ENCODE measurements at regions not wholly inside any gene's neighbourhood (a gene's known extent, or its start where the extent isn't known, plus 50 kb on each side); places are given as distances from the start of the nearest gene placed in this dataset.

DNA sequence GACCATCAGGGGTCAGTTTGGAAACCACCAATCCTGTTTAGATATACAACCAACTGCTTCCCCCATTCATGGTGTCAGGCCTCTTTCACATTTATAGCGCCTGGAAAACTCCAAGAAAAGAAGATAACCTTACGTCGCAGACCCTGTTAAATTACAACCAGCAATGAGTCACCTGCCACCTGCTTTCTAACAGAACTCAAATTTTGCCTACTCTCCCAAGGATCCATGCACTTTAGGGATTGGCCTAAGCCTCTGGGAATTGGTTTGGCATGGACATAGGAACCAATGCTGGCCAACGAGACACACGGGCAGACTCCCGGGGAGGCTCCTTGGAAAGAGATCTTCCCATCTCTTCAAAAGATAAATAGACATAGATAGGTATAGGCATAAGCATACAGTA, 87.0 kb downstream of the FEM1C start:
- no peaks in the 10 kb centered on the region for H3K27me3 ChIP-seq
- WGBS: 76% methylated on average over 6 of the region's 6 CpGs
- no peaks in the 10 kb centered on the region for H3K9me3 ChIP-seq
- no peak for TF ChIP-seq POLR2A (IDR thresholded peaks at IDR 0.05)
- no peak for TF ChIP-seq EP300 (IDR thresholded peaks at IDR 0.05)
- TF ChIP-seq, protein P1, sequence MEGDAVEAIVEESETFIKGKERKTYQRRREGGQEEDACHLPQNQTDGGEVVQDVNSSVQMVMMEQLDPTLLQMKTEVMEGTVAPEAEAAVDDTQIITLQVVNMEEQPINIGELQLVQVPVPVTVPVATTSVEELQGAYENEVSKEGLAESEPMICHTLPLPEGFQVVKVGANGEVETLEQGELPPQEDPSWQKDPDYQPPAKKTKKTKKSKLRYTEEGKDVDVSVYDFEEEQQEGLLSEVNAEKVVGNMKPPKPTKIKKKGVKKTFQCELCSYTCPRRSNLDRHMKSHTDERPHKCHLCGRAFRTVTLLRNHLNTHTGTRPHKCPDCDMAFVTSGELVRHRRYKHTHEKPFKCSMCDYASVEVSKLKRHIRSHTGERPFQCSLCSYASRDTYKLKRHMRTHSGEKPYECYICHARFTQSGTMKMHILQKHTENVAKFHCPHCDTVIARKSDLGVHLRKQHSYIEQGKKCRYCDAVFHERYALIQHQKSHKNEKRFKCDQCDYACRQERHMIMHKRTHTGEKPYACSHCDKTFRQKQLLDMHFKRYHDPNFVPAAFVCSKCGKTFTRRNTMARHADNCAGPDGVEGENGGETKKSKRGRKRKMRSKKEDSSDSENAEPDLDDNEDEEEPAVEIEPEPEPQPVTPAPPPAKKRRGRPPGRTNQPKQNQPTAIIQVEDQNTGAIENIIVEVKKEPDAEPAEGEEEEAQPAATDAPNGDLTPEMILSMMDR (IDR thresholded peaks at IDR 0.05): no peak
- no peak for TF ChIP-seq POLR2AphosphoS5 (IDR thresholded peaks at IDR 0.05)
- no peak overlapping the region for H3K27ac ChIP-seq
- H3K4me1 ChIP-seq: peaks cover 39% of the 10 kb centered on the region
- no peak for DNase-seq (ENCODE audit: low spot score in 2 of 2)
- H3K4me3 ChIP-seq: no peak overlapping the region
- no peaks in the 10 kb centered on the region for H3K36me3 ChIP-seq

DNA sequence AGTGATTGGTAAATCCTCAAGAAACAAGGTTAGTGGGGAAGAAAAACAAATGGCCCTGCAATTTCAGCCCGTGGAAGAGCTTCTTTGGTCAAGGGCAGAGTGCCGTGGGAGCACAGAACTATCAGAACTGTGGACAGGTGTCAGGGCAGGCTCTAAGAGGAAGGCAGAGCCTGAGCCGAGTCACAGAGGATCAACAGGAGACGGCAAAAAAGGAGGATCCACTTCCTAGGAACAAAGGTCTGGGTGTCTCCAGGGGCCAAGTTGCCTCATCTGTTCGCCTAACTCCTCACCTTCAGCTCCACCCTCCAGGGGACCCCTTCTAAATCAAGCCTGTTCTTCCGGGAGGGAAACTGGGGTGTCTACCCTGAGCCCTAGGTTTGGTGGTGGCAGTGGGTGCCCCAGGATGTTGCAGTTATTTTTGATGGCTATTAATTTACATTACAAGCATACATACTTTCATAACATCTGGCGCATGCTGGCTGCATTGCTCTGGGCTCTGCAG, 88.0 kb downstream of the FEM1C start:
- H3K27ac ChIP-seq: no peak overlapping the region
- no peaks in the 10 kb centered on the region for H3K36me3 ChIP-seq
- 78% methylated on average over 7 of the region's 7 CpGs for WGBS
- no peaks in the 10 kb centered on the region for H3K9me3 ChIP-seq
- no peaks in the 10 kb centered on the region for H3K27me3 ChIP-seq
- DNase-seq (ENCODE audit: low spot score in 2 of 2): no peak
- TF ChIP-seq POLR2AphosphoS5 (IDR thresholded peaks at IDR 0.05): no peak
- TF ChIP-seq, protein P1 (IDR thresholded peaks at IDR 0.05): no peak
- no peak for TF ChIP-seq EP300 (IDR thresholded peaks at IDR 0.05)
- TF ChIP-seq POLR2A (IDR thresholded peaks at IDR 0.05): no peak
- H3K4me1 ChIP-seq: peaks cover 37% of the 10 kb centered on the region
- H3K4me3 ChIP-seq: no peak overlapping the region

DNA sequence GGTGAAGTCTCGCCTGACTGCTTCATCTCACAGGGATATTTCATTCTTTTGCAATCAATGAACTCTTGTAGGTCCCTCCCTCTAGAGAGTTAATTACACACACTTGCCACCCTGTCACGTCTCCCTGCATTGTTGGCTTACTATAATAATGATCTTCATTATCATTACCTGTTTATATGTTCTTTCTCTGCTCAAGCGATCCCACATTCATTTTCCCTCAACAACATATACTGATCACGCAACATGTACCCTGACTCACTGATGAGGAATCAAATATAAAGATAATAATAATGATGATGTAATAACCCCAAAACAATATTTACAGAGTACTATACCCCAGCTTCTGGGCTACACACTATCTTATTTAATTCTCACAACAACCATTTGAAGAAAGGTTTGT, 88.5 kb downstream of the FEM1C start:
- Histone ChIP-seq H3K36me3 (no peaks in the 10 kb centered on the region), H3K27ac (no peak overlapping the region), H3K27me3 (no peaks in the 10 kb centered on the region), H3K4me1 (peaks cover 37% of the 10 kb centered on the region), H3K4me3 (no peak overlapping the region), H3K9me3 (no peaks in the 10 kb centered on the region)
- 84% methylated on average over 4 of the region's 4 CpGs for WGBS
- no peak for TF ChIP-seq EP300 (IDR thresholded peaks at IDR 0.05)
- no peak for TF ChIP-seq POLR2AphosphoS5 (IDR thresholded peaks at IDR 0.05)
- TF ChIP-seq POLR2A (IDR thresholded peaks at IDR 0.05): no peak
- TF ChIP-seq, protein P1 (IDR thresholded peaks at IDR 0.05): no peak
- DNase-seq (ENCODE audit: low spot score in 2 of 2): no peak

DNA sequence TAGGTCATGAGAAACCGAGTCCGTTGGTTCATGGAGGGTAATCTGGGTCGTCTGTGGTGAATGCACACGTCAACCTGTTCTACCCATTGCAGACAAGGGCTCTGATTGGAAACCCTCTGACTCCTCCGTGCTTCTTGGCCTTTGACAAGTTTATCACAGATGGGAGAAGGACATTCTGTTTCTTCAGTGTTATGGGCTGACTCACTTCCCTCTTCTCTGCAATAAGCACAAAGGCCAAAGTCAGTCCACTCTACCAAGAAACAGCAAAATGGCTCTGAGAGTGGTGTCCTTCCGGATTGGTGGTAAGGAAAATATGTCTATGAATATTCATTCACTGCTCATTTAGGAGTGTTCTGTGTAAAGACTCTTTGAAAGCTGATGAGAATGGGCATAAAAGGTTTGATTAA, 89.3 kb downstream of the FEM1C start:
- 87% methylated on average over 6 of the region's 6 CpGs for WGBS
- no peaks in the 10 kb centered on the region for H3K27me3 ChIP-seq
- H3K36me3 ChIP-seq: no peaks in the 10 kb centered on the region
- DNase-seq (ENCODE audit: low spot score in 2 of 2): no peak
- TF ChIP-seq EP300 (IDR thresholded peaks at IDR 0.05) (no peak), POLR2AphosphoS5 (IDR thresholded peaks at IDR 0.05) (no peak)
- TF ChIP-seq, protein P1 (IDR thresholded peaks at IDR 0.05): no peak
- H3K4me3 ChIP-seq: no peak overlapping the region
- H3K27ac ChIP-seq: peak overlapping the region; percentile 14
- H3K4me1 ChIP-seq: peaks cover 35% of the 10 kb centered on the region
- no peaks in the 10 kb centered on the region for H3K9me3 ChIP-seq

DNA sequence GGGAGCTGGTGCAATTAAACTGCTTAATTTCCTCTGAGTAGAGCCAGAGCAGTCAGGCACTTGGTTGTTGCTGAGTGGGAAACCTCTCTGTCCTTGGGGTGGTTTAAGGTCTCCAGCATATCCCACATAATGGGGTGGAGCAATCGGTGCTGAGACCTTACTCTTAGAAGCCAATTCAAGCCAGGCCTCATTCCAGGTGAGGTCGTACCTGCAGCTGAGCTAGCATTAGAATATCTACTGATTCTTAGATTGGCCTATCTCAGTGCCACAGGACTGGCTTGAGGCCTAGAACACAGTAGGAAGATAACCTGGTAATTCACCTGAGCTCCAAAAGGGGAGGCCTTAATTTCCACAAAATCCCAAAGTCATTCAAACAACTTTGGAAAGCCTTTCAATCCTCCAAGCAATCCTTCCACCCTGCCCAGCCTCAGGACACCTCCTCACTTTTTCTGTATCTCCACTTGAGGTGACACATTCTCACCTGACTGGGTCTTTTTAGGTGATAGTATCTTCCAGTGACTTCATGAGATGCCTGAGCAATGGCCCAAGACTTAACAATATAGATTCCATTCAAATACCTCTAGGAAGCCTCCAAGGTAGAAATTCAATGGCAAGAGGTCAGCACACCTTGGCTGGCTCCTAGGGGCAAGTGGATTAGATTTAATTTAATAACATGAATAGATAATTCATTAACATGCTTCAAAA, 91.0 kb downstream of the FEM1C start:
- peaks cover 29% of the 10 kb centered on the region for H3K4me1 ChIP-seq
- H3K36me3 ChIP-seq: no peaks in the 10 kb centered on the region
- no peak overlapping the region for H3K4me3 ChIP-seq
- H3K9me3 ChIP-seq: no peaks in the 10 kb centered on the region
- no peaks in the 10 kb centered on the region for H3K27me3 ChIP-seq
- no peak overlapping the region for H3K27ac ChIP-seq
- WGBS: no CpG with 5 or more reads among the region's 2 CpGs
- DNase-seq (ENCODE audit: low spot score in 2 of 2): no peak
- no peak for TF ChIP-seq POLR2AphosphoS5 (IDR thresholded peaks at IDR 0.05)
- TF ChIP-seq POLR2A (IDR thresholded peaks at IDR 0.05): no peak
- TF ChIP-seq, protein P1 (IDR thresholded peaks at IDR 0.05): no peak
- TF ChIP-seq EP300 (IDR thresholded peaks at IDR 0.05): no peak

All from suprapubic skin (tissue), 4 donors.